ENCODE measurements at regions not wholly inside any gene's neighbourhood (a gene's known extent, or its start where the extent isn't known, plus 50 kb on each side); places are given as distances from the start of the nearest gene placed in this dataset.

DNA sequence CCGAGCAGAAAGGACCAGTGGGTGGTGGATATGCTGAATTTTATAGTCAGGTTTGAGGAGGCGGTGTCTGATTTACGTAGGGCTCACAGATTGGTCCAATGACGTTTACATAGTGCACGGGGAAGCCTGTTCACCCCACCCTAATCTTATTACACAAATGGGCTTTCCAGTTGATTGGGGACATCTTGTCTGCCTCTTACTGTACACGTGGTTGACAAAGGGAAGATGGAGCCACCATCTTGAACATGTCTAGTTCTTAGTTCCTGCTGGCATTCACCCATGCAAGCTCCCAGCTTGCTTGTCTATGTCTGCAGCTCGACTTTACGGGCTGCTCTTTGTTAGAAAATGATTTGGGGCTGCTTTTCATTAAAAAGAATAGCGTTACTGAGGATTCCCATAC, 332.0 kb upstream of the SLCO3A1 start:
- DNase-seq (no peak), ATAC-seq (no peak)
- no peaks in the 10 kb centered on the region for H3K36me3 ChIP-seq
- no peak for TF ChIP-seq CTCF (IDR thresholded peaks at IDR 0.05)
- H3K27me3 ChIP-seq (ENCODE audit: low read depth), result peaks cover 4% of the 10 kb centered on the region
- no peak overlapping the region for H3K27ac ChIP-seq
- H3K4me3 ChIP-seq, result no peak overlapping the region
- no peaks in the 10 kb centered on the region for H3K9me3 ChIP-seq
- intact Hi-C loops (cut with DNase I), result no loop called here
- H3K4me1 ChIP-seq, result no peaks in the 10 kb centered on the region

DNA sequence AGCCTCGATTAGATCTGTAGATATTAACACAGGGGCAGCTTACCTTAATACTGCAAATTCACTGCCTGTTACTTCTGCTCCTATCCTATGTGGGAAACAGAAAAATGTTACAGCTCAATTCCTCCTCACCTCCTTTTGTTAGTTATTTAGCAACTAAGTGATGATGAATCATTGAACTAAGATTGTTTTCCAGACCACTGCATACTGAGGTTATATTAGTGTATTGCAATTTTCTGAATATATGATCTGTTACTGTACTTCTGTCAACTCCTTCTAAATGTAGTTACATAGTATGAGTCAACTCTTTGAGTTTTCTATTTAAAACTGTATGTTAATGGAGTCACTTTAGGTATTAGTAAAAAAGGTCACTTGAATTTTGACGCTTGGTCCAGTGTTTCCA, 331.5 kb upstream of the SLCO3A1 start:
- TF ChIP-seq CTCF (IDR thresholded peaks at IDR 0.05), result no peak
- ATAC-seq, result no peak

DNA sequence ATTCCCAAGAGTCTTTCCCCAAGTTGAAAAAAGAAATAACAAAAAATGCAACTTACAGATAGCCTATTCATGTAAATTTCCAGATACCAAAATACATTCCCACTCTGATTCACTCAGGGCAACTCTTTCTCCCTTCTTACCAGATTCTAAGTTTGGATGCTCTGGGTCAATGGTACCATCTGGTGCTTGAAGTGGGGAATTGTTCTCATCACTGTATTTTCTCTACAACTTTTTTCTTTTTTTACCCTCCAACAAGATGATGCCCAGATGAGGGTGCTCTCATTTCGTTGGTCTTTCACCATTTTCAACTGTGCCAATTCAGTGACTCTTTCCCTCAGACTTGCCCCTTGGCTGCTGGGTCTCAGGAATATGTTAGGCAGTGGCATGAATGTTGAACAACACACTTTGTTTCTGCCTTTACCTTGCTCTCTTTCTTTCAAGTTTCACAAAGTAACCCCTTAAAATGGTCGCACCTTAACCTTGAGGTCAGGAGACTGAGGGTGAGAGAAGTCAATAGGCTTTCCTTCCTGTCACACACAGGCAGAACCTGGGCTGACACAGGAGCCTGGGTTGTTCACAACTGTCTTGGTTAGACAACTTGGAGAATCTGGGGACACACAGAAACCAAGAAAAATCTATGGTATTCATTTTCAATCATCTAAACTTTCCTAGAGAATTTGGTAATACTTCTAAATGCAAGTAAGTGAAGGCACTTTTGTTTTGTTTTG, 330.7 kb upstream of the SLCO3A1 start:
- ATAC-seq (no peak), DNase-seq (no peak)
- intact Hi-C loops (cut with DNase I), result no loop called here
- H3K27ac ChIP-seq, result no peak overlapping the region
- no peaks in the 10 kb centered on the region for H3K9me3 ChIP-seq
- no peaks in the 10 kb centered on the region for H3K36me3 ChIP-seq
- no peaks in the 10 kb centered on the region for H3K4me1 ChIP-seq
- no peak overlapping the region for H3K4me3 ChIP-seq
- H3K27me3 ChIP-seq (ENCODE audit: low read depth), result peaks cover 4% of the 10 kb centered on the region
- peak; percentile 15 for TF ChIP-seq CTCF (IDR thresholded peaks at IDR 0.05)

More for the DNA sequence above, 331.5 kb upstream of the SLCO3A1 start:
- DNase-seq, result no peak
- intact Hi-C loops (cut with DNase I), result no loop called here
- Histone ChIP-seq H3K9me3 (no peaks in the 10 kb centered on the region), H3K27me3 (ENCODE audit: low read depth) (peaks cover 4% of the 10 kb centered on the region), H3K4me3 (no peak overlapping the region), H3K36me3 (no peaks in the 10 kb centered on the region), H3K27ac (no peak overlapping the region), H3K4me1 (no peaks in the 10 kb centered on the region)

DNA sequence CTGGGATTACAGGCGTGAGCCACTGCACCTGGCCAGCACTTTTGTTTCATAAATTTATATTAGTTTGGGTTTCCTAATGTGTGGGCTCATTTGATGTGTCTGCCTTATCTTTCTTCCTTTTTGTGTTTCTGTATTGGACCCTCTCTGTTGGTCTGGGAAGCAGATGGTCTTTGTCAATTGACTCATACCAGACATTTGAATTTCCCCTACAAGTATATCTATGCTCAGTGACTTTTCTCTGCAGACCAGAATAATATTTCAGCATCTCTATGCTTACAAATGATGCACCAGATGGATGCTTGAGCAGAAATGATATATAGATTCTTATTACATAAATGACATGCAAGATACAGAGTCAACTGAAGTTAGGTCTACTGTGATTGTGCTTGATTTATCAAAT, 329.9 kb upstream of the SLCO3A1 start:
- intact Hi-C loops (cut with DNase I), result no loop called here
- Histone ChIP-seq H3K27ac (no peak overlapping the region), H3K9me3 (no peaks in the 10 kb centered on the region), H3K36me3 (no peaks in the 10 kb centered on the region), H3K4me3 (no peak overlapping the region), H3K27me3 (ENCODE audit: low read depth) (peaks cover 4% of the 10 kb centered on the region), H3K4me1 (no peaks in the 10 kb centered on the region)
- ATAC-seq (no peak), DNase-seq (no peak)
- TF ChIP-seq CTCF (IDR thresholded peaks at IDR 0.05), result no peak

- Histone ChIP-seq H3K36me3 (no peaks in the 10 kb centered on the region), H3K9me3 (no peaks in the 10 kb centered on the region), H3K27ac (no peak overlapping the region), H3K27me3 (ENCODE audit: low read depth) (peaks cover 4% of the 10 kb centered on the region), H3K4me1 (no peaks in the 10 kb centered on the region), H3K4me3 (no peak overlapping the region)
- intact Hi-C loops (cut with DNase I), result no loop called here
- DNase-seq (no peak), ATAC-seq (no peak)
- no peak for TF ChIP-seq CTCF (IDR thresholded peaks at IDR 0.05)
These were observed 329.0 kb upstream of the SLCO3A1 start for GRCh38 chr15:91524534-91524933.

All from lower lobe of right lung (tissue), 2 donors.